ENCODE measurements at regions not wholly inside any gene's neighbourhood (a gene's known extent, or its start where the extent isn't known, plus 50 kb on each side); places are given as distances from the start of the nearest gene placed in this dataset.

DNA sequence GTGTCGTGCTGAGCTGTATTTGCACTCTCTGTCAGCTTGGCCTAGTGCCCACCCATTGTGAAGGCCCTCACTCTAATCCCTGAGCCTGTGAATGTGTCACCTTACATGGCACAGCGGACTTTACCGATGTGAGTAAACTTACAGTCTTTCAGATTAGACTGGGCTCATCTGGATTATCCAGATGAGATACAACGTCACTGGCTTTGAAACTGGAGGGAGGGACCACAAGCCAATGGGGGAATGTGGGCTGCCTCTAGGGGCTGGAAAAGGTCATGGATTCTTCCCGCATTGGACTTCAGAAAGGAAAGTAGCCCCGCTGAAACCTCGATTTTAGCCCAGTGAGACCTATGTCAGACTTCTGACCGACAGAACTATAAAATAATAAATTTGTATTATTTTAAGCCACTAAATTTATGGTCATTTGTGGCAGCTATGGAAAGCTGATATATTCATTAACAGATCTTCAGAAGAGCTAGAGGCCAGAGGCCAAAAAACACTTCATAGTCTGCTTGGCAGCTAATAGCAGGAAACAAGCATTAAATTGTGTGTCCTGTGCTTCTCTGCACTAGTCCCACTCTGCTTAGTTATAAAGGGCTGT lies 139.0 kb upstream of the GAS1 start:
- DNase-seq: no peak

DNA sequence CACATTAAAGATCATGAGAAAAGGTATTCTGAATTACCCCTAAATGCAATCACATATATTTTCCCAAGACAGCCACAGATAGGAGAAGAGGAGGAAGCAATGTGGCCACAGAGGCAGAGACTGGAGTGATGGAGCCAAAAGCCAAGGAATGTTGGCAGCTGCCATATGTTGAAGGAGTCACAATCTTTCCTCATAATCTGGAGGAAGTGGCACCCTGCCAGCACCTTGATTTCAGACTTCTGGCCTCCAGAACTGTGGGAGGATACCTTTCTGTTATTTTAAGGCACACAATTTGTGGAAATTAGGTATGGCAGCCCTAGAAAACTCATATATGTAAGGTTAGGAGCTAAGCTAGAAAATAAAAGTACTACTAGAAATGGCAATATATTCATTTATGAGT lies 139.9 kb upstream of the GAS1 start:
- no peak for DNase-seq

DNA sequence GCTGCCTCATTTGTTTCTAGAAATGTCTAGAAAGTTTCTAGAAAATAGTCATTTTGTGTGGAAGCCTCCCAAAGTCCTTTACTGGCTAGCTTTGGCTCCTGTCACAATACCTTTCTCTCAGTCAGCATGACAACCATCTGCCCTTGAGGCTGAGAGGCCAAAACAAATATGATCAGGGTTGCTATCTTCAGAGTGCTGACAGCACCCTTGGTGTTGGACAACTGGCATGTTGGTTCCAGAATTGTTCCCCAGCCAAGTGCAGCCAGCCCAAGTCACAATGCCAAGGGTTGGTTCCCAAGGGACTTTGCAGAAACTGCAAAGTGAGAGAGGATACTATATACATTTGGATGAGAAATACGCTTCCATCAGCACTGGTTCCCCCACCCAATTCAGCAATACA lies 140.9 kb upstream of the GAS1 start:
- DNase-seq: no peak

DNA sequence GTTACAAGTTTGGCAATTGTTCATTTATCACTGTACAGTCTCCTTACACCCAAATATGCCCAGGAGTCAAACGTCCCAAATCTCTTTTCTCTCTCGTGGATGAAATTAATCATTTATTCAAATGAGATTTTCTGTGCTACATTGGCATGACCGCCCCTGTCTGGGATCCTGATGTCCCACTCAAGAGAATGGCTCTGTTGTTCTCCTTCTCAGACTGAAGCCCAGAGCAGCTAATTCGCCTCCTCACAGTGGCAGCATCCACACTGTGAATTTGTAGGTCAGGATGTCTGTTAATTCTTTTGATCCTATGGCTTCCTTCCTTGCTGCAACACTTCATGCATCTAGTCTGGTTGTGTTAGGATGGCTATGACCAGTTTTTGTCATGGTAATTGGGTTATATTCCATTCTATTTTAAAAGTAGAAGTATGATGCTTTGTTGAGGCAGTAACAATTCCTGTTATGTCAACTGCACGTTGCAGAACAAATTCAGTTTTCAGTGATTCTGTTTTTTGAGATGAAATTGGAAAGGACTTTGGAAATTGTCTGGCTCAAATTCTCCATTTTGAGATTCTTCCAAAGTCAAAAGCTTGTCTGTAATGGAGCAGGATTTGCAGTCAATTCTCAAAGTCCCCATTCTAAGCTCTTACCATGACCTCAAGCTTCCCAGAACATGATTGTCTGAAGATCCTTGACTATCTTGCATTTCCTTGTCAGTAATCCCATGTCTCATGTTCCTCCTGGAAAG lies 141.5 kb upstream of the GAS1 start:
- DNase-seq: no peak

DNA sequence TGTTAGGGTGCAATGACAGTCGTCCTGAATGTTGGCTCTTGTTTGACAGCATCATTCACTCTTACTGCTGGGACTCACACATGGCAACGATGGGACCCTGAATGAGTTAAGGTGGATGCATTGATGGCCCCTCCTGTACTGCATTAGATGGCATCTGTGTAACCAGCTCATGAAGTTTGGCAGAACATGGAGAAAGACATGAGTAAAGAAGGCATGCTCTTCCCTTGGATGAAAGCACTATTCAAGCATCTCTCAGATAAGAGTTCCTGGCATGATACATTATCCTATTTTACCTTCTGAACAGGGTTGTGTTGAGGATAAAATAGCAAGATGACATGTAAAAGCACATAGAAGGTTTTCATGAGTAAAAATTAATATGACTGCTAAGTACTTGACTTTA lies 142.2 kb upstream of the GAS1 start:
- no peak for DNase-seq

DNA sequence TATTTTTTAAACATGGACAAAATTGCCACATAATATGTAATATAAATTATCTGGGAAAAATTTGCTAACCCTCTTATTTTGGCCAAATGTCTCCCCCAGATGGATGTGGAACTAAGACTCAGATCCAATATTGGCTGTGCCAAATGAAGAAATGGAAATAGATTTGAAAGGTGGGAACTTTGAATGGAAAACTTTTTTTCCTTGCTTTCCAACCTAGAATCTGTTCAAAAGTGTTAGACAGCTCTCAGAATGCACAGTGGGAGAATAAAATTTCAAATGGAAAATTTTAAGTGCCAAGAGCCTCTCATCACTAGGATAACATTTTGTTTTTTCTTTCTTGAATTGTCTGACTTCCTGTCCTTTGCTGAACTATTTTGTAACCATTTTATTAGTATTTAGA lies 142.6 kb upstream of the GAS1 start:
- DNase-seq: no peak

DNA sequence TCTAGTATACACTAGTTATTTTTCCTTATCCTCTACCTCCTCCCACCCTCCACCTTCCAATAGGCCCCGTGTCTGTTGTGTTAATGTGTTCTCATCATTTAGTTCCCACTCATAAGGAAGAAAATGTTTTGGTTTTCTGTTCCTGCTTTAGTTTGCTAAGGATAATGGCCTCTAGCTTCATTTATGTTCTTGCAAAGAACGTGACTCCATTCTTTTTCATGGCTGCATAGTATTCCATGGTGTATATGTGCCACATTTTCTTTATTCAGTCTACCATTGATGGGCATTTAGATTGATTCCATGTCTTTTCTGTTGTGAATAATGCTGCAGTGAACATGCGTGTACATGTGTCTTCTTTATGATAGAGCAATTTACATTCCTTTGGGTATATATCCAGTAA lies 146.5 kb upstream of the GAS1 start:
- no peak for DNase-seq

DNA sequence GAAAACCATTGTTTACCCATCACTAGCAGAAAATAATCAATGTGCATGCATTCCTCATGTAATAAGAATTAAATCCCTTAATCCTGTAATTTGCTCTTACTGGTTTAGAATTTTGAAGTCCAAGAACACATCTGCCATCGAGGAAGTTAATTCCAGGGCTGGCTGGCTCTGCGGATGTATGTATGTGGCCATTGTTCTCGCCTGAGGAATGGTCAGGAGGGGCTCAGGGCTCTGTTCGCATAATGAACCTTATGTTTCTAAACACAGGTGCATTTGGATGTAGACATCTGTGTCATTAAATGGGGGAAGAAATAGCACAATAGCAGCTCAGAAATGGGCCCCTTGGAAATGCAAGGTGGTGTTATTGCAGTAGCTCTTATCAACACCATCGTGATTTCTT lies 148.6 kb upstream of the GAS1 start:
- DNase-seq: no peak

DNA sequence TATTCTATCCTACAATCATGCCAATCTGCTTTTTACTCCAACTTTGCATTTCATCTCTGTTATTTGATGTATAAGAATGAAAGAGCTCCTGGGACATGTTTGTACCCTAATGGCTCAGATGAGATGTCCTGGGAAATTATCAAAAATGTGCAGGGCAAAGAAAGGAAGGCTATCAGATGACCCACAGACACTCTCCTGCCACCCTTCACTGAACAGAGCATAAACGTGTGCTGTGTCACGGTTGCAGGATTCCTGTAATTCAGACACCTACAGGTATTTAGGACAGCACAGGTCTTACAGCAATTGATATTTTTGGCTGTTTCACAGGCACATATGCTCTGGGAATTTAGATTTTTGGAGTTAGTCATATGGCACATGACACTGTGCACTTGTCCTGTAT lies 149.2 kb upstream of the GAS1 start:
- no peak for DNase-seq

DNA sequence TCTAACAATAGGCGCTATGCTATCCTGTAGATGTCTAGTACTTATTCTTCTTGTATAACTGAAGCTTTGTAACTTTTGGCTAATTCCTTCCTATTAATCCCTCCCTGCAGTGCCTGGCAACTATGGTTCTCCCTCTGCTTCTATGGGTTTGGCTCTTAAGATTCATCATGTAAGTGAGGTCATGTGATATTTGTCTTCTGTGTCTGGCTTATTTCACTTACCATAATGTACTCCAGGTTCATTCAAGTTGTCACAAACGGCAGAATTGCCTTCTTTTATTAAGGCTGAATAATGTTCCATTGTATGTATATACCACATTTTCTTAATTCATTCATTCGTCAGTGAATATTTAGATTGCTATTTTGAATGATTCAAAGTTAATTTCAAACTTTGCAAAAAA lies 149.9 kb upstream of the GAS1 start:
- DNase-seq: no peak

DNA sequence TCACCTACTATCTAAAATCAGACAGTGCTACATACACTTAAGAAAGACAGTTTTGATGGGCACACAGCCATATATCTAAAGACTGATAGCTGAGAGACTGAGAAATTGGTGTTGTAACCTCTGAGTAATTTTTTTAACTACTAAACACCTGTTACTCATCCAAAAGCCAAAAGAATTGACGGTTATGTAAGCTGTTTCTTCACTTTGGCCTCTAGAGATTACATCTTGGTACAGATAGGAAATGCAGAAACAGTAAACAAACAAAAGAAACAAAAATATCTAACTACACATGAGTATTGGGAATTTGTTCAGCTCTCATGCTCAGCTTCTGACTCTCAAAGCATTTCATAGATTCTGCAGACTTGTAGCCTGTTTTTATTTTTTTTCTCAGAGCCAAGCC lies 152.1 kb upstream of the GAS1 start:
- DNase-seq: no peak

DNA sequence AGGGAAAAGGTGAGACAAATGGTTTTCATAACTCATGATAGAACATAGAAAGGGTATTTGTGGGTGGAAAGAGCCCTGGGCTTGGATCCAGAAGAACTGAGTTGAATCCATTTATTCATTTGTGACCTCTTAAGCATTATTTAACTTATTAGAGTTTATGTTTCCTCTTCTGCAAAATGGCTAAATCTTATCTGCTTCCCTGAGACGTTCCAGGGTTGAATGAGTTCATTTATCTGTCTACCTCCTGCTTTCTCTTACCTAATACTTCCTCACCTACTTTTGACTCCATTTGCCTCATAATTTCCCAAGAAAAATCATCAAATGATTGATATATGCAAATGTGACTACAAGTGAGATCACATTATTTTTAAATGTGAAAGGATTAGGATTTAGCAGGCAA lies 152.7 kb upstream of the GAS1 start:
- no peak for DNase-seq

DNA sequence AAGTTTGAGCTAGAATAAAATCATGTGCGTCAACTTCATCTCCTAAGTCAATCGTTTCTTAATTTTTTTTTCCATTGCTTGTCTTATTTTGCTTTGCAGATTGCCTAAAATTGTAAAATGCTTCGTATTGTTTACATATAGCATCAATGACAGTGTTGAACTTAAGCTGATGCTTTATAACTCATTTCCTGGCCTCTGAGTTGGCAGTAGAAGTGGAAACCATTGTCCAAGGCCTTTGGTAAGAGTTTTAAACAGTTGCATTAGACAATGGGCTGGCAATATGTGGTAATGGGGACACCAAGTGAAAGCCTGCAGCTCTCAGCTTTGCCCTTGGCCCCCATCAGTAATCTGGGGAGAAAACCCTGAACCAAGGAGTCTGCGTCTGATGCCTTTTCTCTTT lies 154.8 kb upstream of the GAS1 start:
- DNase-seq: no peak

DNA sequence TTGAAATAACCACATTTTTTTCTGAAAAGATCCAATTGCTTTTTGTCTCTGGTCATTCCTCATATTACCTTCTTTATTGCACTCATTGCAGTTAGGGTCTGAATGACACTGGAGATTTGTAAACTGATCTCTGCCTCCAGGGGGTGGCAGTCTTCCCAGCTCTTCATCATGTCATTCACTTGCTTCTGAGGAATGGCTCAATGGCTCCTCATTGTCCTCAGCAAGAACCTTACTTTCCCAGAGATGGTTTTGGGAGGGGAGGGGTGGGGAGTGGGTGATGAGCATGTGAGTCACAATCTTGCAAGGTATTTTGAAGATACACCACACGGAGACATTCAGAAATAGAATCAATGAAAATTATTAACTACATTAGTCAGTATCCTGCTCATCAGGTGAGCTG lies 159.8 kb upstream of the GAS1 start:
- no peak for DNase-seq

DNA sequence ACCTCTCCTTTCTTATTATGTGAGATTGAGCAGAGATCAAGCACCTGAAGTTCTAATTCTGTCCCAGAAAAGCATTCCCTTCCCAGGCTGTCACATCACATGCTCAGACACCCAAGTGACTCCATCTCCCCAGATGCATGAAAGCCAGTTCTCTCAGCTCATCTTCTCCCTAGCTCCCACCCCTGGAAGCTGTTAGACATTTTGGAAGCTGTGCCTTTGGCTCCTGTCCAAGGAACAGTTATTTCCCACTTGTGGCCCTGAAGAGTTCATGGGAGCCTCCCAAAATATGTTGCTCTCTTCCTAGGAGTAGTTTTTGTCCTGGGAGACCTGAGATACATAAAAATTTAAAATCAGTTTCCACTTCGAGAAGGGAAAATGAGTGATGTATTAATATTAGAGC lies 161.4 kb upstream of the GAS1 start:
- no peak for DNase-seq

DNA sequence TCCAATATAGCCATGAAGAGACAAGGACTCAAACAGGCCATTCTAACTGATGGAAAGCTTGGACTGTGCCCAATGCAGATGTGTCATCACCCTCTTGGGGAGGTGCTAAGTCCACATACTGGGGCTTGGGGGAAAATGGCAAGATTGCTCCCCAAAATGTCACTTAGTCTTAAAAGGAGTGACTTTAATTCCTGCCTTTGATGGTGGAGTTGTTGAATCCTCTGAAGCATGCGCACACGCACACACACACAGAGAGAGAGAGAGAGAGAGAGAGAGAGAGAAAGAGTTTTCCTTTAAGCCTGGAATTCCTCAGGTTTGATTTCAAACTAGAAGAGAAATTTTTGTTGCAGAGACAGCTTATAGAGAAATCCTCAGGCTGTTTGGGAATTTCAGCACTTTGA lies 161.9 kb upstream of the GAS1 start:
- no peak for DNase-seq

DNA sequence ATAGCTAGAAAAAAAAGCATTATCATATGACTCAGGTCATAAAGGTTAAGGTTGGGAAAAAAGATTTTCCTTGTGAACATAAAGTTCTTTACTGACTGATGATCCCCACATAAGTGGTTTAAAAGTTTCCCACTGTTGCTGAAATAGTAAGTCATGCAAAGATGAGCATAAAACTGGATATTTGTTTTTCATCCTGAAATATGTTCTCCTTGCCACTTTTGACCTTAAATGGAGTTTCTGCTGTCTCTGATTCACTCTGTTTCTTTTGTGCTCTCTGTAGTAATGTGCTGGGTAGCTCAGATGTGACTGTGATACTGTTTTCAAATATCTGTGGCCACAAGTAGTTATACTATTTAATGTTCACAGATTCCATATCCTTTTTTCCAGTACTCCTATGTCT lies 162.5 kb upstream of the GAS1 start:
- DNase-seq: no peak

DNA sequence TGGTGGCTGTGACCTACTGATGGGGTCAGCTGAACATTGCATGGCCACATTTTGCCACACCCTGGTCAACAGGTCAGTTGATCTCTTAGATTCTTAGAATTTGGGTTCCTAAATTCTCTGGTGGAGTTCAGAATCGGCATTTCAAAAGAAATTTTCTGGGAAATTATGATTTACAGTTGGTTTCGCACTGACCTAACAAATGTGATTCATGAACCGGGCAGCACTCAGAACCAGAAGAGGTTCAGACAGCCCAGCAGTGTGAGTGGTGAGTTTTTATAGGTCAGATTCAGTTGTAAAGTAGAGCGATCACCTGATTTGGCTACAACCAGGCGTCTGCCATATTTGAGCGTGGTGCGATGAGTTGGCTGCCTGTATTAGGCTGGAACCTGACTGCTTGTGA lies 163.7 kb upstream of the GAS1 start:
- DNase-seq: no peak

DNA sequence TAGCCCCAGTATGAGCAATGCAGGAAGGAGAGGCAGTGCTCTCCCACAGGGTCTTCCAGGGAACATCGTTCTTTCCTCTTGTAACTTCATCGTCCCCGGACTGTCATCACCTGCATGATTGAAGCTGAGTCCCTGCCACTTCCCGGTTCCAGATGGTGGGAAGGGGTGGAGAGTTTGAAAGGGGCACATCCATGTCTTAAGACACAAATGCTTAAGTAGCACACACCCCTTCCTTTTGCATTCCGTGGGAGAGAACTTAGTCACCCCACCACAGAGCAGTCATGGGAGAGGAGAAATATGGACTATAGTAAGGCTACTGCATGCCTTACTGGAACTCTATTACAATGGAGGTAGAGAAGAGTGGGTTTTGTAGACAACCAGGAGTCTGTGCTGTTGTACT lies 165.3 kb upstream of the GAS1 start:
- no peak for DNase-seq

DNA sequence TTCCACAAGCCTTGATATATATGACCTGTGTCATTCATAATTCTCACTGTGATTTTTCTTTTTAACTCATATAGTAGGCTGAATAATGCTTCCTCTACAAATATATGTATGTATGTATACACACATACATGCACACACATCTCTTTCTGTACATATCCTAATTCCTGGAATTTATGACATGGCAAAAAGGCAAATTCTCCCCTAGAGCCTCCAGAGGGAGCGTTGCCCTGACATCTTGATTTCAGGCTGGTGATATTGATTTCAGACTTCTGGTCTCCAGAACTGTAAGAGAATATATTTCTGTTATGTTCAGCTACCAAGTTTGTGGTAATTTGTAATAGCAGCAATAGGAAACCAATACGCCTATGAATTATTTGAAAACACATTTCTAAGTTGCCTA lies 166.6 kb upstream of the GAS1 start:
- no peak for DNase-seq

DNA sequence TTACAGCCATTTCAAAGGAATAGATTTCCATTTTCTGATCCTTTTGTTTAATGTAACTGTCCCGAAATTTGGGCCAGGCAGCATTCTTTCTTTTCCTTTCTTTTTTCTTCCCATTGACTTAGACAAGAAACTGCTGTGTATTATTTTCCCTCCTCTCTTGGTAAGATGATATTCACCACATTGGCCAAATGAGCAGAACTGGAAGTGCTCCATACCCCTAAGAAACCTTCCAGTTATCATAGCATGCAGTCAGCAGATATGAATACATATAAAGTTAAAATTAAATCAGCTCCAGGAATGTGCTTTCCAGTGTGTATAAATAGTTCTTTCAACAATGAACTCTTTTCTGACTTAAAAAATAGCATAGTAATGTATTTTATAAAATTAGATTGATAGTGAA lies 168.5 kb upstream of the GAS1 start:
- DNase-seq: no peak

DNA sequence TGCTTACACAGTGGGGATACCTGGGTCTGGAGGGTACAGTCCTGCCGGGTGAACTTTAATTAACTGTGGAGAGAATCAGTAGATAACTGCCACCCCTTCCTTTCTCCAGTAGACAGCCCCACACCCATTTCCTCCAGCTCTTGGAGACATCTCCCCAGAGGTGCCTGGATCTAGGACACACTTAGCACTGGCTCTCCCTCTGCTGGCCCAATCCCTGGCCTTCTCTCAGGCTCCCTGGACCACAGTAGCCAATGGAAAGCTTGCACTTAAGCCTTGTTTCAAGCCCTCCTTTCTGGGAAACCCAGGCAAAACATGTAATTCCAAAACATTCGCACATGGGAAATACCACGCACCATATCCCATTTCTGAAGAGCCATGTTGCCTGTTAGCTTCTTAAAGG lies 169.2 kb upstream of the GAS1 start:
- no peak for DNase-seq

DNA sequence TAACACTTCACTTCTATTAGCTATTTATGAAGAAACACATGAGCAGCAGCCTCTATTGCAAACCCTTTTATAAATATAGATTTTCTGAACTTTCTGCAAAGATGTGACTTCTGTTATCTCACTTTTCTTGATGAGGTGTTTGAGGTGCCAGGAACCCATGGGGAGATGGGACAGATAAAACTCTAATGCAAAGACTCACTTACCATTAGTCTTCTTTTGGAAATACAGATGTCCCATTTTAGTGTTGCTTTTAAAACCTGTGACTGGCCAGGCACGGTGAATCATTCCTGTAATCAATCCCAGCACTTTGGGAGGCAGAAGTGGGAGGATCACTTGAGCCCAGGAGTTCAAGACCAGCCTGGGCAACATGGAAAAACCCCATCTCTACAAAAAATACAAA lies 171.3 kb upstream of the GAS1 start:
- no peak for DNase-seq

DNA sequence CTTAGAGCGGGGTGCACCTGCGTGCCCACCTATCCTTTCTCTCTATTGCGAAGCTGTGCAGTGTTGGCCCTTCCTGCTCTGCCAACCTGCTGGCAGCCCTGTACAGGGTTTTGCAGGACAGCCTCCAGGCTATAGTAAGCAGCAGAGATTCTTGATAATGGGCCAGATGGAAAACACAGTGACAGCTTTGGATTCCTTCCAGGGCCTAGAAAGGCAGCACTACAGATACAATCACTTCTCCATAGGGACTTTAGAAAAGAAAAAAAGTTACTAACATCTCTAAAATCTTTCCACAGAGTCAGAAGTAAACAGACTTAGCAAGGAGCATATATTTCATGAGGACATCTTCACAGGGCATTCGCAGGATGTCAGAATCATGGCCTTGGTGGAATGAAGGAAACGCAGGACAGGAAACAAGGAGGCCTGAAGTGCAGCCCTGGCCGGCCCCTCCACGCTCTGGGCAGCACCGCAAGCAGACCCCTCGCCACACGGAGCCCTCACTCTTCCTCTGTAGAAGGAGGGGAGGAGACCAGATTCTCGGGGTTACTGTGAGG lies 172.1 kb upstream of the GAS1 start:
- DNase-seq: no peak

DNA sequence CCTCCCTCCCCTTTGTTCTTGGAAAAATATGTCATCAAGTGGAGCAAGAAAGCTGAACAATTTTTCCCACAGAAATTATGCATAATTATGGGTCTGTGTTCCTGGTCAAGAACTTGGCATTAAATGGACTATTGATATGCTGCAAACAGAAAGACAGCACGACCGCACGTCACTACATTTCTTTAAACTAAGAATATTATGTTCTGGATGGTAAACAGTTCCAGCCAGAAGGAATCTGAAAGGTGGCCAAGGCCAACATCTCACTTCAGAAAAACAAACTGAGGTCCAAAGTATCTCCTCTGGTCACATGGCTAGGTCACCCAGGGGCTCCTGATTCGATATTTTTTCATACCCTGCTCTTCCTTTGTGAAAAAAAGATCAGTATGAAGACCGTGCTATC lies 173.3 kb upstream of the GAS1 start:
- no peak for DNase-seq
